GM19372 (cell line): ENCODE measurements at regions not wholly inside any gene's neighbourhood (a gene's known extent, or its start where the extent isn't known, plus 50 kb on each side); places are given as distances from the start of the nearest gene placed in this dataset.

Experiments
- ATAC-seq: cut with Tn5 transposase; IDR thresholded peaks from one replicate; pipeline ENCODE4 v1.9.1; 2021; ENCODE audit warnings: mild to moderate bottlenecking, low read depth, moderate library complexity; ENCODE audit not compliant: unreplicated experiment

DNA sequence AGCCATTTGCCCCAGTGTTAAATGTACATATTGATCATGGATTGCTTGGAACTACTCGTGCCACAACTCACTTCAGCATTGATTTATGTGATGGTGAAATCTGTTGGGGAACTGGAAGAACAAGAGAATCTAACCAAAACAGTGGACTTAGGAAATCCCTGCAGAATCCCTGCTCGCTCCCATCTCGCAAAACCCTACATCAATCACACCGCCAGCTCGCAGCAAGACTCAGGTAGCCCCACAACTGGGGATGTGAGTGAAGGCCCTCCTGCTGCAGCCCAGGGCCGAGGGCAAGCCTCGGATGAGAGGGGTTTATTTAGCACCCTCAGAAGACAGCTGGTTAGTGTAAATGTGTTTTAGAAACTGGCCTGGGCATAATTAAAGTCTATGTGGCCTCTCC is 171.6 kb downstream of the ANAPC1 start:
- ATAC-seq: no peak

GRCh38 chr2:111712940-111713515 is 171.0 kb downstream of the ANAPC1 start:
- no peak for ATAC-seq

DNA sequence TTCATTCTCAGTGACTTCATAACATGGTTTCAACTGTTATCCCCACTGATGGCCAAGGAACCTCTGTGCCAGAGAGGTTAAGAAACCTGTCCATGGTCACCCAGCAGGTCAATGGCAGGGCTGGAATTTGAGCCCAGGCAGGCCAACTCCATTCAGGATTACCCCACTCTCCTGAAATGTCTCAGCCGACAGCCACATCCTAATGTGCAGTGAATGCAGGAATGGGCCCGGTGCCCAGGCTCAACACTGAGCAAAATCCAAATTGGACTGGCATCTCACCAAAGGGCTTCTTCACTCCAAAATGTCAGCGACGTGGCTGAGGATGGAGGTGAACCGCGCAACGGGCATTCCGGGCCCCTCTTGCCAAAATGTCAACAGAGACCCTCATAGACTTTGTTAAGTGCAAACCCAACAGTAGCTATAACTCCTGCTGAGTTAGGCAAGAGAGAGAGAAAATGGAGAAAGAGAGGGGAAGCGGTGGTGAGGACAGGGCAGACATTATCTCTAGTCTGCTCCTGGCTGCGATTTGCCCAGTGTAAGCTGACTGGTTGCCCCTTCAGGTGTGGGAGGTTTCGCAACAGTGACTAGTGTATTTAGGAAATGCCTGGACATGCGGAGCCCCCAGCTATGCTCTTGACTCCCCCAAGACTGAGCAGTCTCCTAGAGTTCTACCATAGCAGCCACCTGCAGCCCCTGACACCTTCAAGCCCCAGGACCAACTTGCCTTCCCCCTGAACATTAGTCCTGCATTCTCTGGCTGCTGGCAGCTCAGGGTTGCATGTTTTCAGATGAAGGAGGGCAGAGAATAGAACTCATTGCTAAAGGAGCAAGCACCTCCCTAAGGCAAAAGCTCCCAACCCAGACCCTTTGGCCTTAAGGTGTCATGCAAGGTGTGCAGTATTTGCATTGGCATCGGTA is 167.7 kb downstream of the ANAPC1 start:
- ATAC-seq: no peak

- ATAC-seq: no peak
Observed at GRCh38 chr2:111716905-111717775, 166.9 kb downstream of the ANAPC1 start.
